Loucy (cell line): ENCODE measurements at regions not wholly inside any gene's neighbourhood (a gene's known extent, or its start where the extent isn't known, plus 50 kb on each side); places are given as distances from the start of the nearest gene placed in this dataset.

Experiments
- H2AFZ ChIP-seq: fragments of 200-600 bp; sonication (generic); 2 replicates; pipeline ENCODE4 v1.6.0; 2016; ENCODE audit warnings: antibody characterized with exemption, mild to moderate bottlenecking, low read length, moderate library complexity
- H3F3A ChIP-seq: fragments of 200-600 bp; 2 replicates; pipeline ENCODE4 v1.6.0; 2016; ENCODE audit warnings: antibody characterized with exemption, low read depth, mild to moderate bottlenecking
- H3K27me3 ChIP-seq: fragments of 200-600 bp; sonication (generic); 2 replicates; pipeline ENCODE4 v1.6.1; 2014; ENCODE audit warnings: low read length, mild to moderate bottlenecking; ENCODE audit not compliant: insufficient read depth, poor library complexity, severe bottlenecking
- H3K36me3 ChIP-seq: fragments of 200-600 bp; sonication (generic); 2 replicates; pipeline ENCODE4 v1.6.1; 2016; ENCODE audit warnings: low read length; ENCODE audit not compliant: insufficient read depth
- H3K4me1 ChIP-seq: fragments of 200-600 bp; sonication (generic); 2 replicates; pipeline ENCODE4 v1.5.1; 2014; ENCODE audit warnings: low read length, mild to moderate bottlenecking; ENCODE audit not compliant: insufficient read depth, poor library complexity, severe bottlenecking
- H3K4me2 ChIP-seq: fragments of 200-600 bp; sonication (generic); 2 replicates; pipeline ENCODE4 v1.6.0; 2014; ENCODE audit warnings: antibody characterized with exemption, low read length, low read depth, mild to moderate bottlenecking; ENCODE audit not compliant: poor library complexity, severe bottlenecking
- H3K4me3 ChIP-seq: fragments of 200-600 bp; sonication (generic); 2 replicates; pipeline ENCODE4 v1.5.1; 2014; ENCODE audit warnings: low read length, mild to moderate bottlenecking, mixed read lengths; ENCODE audit not compliant: poor library complexity, severe bottlenecking
- H3K79me2 ChIP-seq: fragments of 200-600 bp; sonication (generic); 2 replicates; pipeline ENCODE4 v1.6.1; 2014; ENCODE audit warnings: low read length; ENCODE audit not compliant: insufficient read depth
- H3K9ac ChIP-seq: fragments of 200-600 bp; sonication (generic); 2 replicates; pipeline ENCODE4 v1.6.0; 2014; ENCODE audit warnings: mild to moderate bottlenecking, low read depth, low read length, moderate library complexity; ENCODE audit not compliant: poor library complexity, severe bottlenecking
- H3K9me2 ChIP-seq: fragments of 200-600 bp; sonication (generic); replicated peaks from 2 replicates; pipeline ENCODE4 v1.6.1; 2016; ENCODE audit warnings: low read depth, low read length, mixed read lengths
- H3K9me3 ChIP-seq: fragments of 200-600 bp; sonication (generic); 2 replicates; pipeline ENCODE4 v1.6.1; 2014; ENCODE audit warnings: mild to moderate bottlenecking, antibody characterized with exemption, low read length, low read depth; ENCODE audit not compliant: insufficient read depth
- H4K20me1 ChIP-seq: fragments of 200-600 bp; sonication (generic); 2 replicates; pipeline ENCODE4 v1.6.0; 2014; ENCODE audit warnings: antibody characterized with exemption, low read length, mild to moderate bottlenecking; ENCODE audit not compliant: insufficient read depth, poor library complexity, severe bottlenecking
- CTCF ChIP-seq: fragments of 200-600 bp; sonication (generic); conservative IDR thresholded peaks from 2 replicates; pipeline ENCODE4 v1.5.1; 2014; ENCODE audit warnings: mild to moderate bottlenecking, antibody characterized with exemption, low read length
- EZH2phosphoT487 ChIP-seq: fragments of 200-600 bp; IDR thresholded peaks from 2 replicates; pipeline ENCODE4 v1.6.1; 2018; ENCODE audit warnings: antibody characterized with exemption, mild to moderate bottlenecking, moderate library complexity, borderline replicate concordance

GRCh38 chr20:63140514-63141433 is 75.2 kb downstream of the YTHDF1 start:
- H3K9me2 ChIP-seq: no peaks in the 10 kb centered on the region
- H3F3A ChIP-seq: no peaks in the 10 kb centered on the region
- TF ChIP-seq EZH2phosphoT487 (no peak), CTCF (no peak)
- H3K79me2 ChIP-seq: no peaks in the 10 kb centered on the region
- no peak overlapping the region for H3K9ac ChIP-seq
- H3K36me3 ChIP-seq: no peaks in the 10 kb centered on the region
- no peaks in the 10 kb centered on the region for H3K4me1 ChIP-seq
- no peaks in the 10 kb centered on the region for H3K9me3 ChIP-seq
- no peak overlapping the region for H3K4me2 ChIP-seq
- no peak overlapping the region for H2AFZ ChIP-seq
- no peak overlapping the region for H3K4me3 ChIP-seq
- H4K20me1 ChIP-seq: no peaks in the 10 kb centered on the region
- peaks cover 8% of the 10 kb centered on the region for H3K27me3 ChIP-seq

- no peak overlapping the region for H3K4me2 ChIP-seq
- no peaks in the 10 kb centered on the region for H3K79me2 ChIP-seq
- no peaks in the 10 kb centered on the region for H3K9me3 ChIP-seq
- H2AFZ ChIP-seq: no peak overlapping the region
- no peak overlapping the region for H3K9ac ChIP-seq
- no peaks in the 10 kb centered on the region for H3K36me3 ChIP-seq
- no peaks in the 10 kb centered on the region for H3K9me2 ChIP-seq
- H4K20me1 ChIP-seq: no peaks in the 10 kb centered on the region
- no peaks in the 10 kb centered on the region for H3K27me3 ChIP-seq
- no peaks in the 10 kb centered on the region for H3F3A ChIP-seq
- no peaks in the 10 kb centered on the region for H3K4me1 ChIP-seq
- H3K4me3 ChIP-seq: no peak overlapping the region
- TF ChIP-seq EZH2phosphoT487: no peak
Measured at GRCh38 chr20:63139837-63140236, 76.1 kb downstream of the YTHDF1 start.

GRCh38 chr20:63139356-63139755 is 76.6 kb downstream of the YTHDF1 start:
- Histone ChIP-seq H3K4me1 (no peaks in the 10 kb centered on the region), H3K9me3 (no peaks in the 10 kb centered on the region), H3K27me3 (no peaks in the 10 kb centered on the region), H3K36me3 (no peaks in the 10 kb centered on the region), H2AFZ (no peak overlapping the region), H3K9me2 (no peaks in the 10 kb centered on the region), H4K20me1 (no peaks in the 10 kb centered on the region), H3K79me2 (no peaks in the 10 kb centered on the region), H3F3A (no peaks in the 10 kb centered on the region), H3K4me2 (no peak overlapping the region), H3K9ac (no peak overlapping the region), H3K4me3 (no peak overlapping the region)
- TF ChIP-seq CTCF: no peak
- no peak for TF ChIP-seq EZH2phosphoT487
